ENCODE measurements at regions not wholly inside any gene's neighbourhood (a gene's known extent, or its start where the extent isn't known, plus 50 kb on each side); places are given as distances from the start of the nearest gene placed in this dataset.

DNA sequence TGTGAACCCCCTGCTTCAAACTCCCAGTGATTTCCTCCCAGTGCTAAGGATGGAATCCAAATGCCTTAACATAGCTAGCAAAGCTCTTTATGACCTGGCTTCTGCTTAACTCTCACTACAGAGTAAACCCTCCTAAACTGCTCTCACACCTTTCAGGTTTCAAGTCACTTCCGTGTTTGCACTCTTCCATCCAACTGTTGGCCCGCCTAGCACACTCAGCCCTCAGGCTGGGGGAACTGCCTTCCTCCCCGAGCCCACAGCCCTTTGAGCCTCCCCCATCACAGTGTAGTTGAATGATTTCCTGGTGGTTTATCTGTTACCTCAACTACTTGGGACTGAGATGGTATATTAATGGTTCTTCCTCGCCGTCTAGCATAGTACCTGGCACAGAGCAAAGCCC is 342.5 kb downstream of the NPIPA8 start:
- TF ChIP-seq EP300 (IDR thresholded peaks at IDR 0.05) = no peak
- TF ChIP-seq, protein P1, sequence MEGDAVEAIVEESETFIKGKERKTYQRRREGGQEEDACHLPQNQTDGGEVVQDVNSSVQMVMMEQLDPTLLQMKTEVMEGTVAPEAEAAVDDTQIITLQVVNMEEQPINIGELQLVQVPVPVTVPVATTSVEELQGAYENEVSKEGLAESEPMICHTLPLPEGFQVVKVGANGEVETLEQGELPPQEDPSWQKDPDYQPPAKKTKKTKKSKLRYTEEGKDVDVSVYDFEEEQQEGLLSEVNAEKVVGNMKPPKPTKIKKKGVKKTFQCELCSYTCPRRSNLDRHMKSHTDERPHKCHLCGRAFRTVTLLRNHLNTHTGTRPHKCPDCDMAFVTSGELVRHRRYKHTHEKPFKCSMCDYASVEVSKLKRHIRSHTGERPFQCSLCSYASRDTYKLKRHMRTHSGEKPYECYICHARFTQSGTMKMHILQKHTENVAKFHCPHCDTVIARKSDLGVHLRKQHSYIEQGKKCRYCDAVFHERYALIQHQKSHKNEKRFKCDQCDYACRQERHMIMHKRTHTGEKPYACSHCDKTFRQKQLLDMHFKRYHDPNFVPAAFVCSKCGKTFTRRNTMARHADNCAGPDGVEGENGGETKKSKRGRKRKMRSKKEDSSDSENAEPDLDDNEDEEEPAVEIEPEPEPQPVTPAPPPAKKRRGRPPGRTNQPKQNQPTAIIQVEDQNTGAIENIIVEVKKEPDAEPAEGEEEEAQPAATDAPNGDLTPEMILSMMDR (IDR thresholded peaks at IDR 0.05) = no peak
- TF ChIP-seq POLR2A (IDR thresholded peaks at IDR 0.05) = no peak

Data from ovary (tissue), 3 donors.